ENCODE measurements at regions not wholly inside any gene's neighbourhood (a gene's known extent, or its start where the extent isn't known, plus 50 kb on each side); places are given as distances from the start of the nearest gene placed in this dataset.

- DNase-seq: no peak
- Mint-ChIP-seq H3K36me3 (ENCODE audit: insufficient read depth, unreplicated experiment) (no peaks in the 10 kb centered on the region), H3K27ac (ENCODE audit: unreplicated experiment) (no peak overlapping the region), H3K4me1 (ENCODE audit: low read depth, unreplicated experiment) (peaks cover 6% of the 10 kb centered on the region), H3K27me3 (ENCODE audit: insufficient read depth, unreplicated experiment) (no peaks in the 10 kb centered on the region), H3K9me3 (ENCODE audit: unreplicated experiment) (peaks cover 11% of the 10 kb centered on the region), H3K4me3 (ENCODE audit: unreplicated experiment) (no peak overlapping the region)
- Histone ChIP-seq H3K4me1 (0 out of 2 replicates have a peak, but pooled peaks cover 4% of the 10 kb centered on the region), H3K4me3 (ENCODE audit: low read depth, low read length) (no peak overlapping the region), H3K9me3 (no peaks in the 10 kb centered on the region), H3K36me3 (ENCODE audit: control insufficient read depth, insufficient read depth, low read length) (no peaks in the 10 kb centered on the region), H3K27me3 (replicated peaks; ENCODE audit: control insufficient read depth, insufficient read depth, low read length) (no peaks in the 10 kb centered on the region)
- intact Hi-C loops (cut with micrococcal nuclease; ENCODE audit: unreplicated experiment): no loop called here
- no peak for TF ChIP-seq CTCF (IDR thresholded peaks at IDR 0.05; ENCODE audit: insufficient read depth in 1 of 2, low read depth in 1 of 2, low read length in 1 of 2, severe bottlenecking in 1 of 2, unreplicated experiment in 1 of 2)
- BruUV-seq (replicated peaks): no TSS peak
- CTCF ChIA-PET: no interaction called here
- POLR2A ChIA-PET: no interaction called here
These were observed 332.4 kb downstream of the PCDH7 start for GRCh38 chr4:31052519-31052918.

GRCh38 chr4:31053451-31053850, 333.3 kb downstream of the PCDH7 start:
- TF ChIP-seq CTCF (IDR thresholded peaks at IDR 0.05; ENCODE audit: insufficient read depth in 1 of 2, low read depth in 1 of 2, low read length in 1 of 2, severe bottlenecking in 1 of 2, unreplicated experiment in 1 of 2): no peak
- POLR2A ChIA-PET: no interaction called here

GRCh38 chr4:31054295-31054694, 334.1 kb downstream of the PCDH7 start:
- H3K4me1 Mint-ChIP-seq (ENCODE audit: low read depth, unreplicated experiment): peaks cover 6% of the 10 kb centered on the region
- Histone ChIP-seq H3K27me3 (replicated peaks; ENCODE audit: control insufficient read depth, insufficient read depth, low read length) (no peaks in the 10 kb centered on the region), H3K4me3 (ENCODE audit: low read depth, low read length) (no peak overlapping the region), H3K4me1 (0 out of 2 replicates have a peak, but pooled peaks cover 4% of the 10 kb centered on the region), H3K9me3 (no peaks in the 10 kb centered on the region), H3K36me3 (ENCODE audit: control insufficient read depth, insufficient read depth, low read length) (no peaks in the 10 kb centered on the region)
- ChIA-PET CTCF (no interaction called here), POLR2A (no interaction called here)
- intact Hi-C loops (cut with micrococcal nuclease; ENCODE audit: unreplicated experiment): no loop called here
- DNase-seq: no peak
- H3K9me3 Mint-ChIP-seq (ENCODE audit: unreplicated experiment): peaks cover 11% of the 10 kb centered on the region
- no peak overlapping the region for H3K4me3 Mint-ChIP-seq (ENCODE audit: unreplicated experiment)
- no TSS peak for BruUV-seq (replicated peaks)
- no peaks in the 10 kb centered on the region for H3K27me3 Mint-ChIP-seq (ENCODE audit: insufficient read depth, unreplicated experiment)
- TF ChIP-seq CTCF (IDR thresholded peaks at IDR 0.05; ENCODE audit: insufficient read depth in 1 of 2, low read depth in 1 of 2, low read length in 1 of 2, severe bottlenecking in 1 of 2, unreplicated experiment in 1 of 2): no peak
- no peak overlapping the region for H3K27ac Mint-ChIP-seq (ENCODE audit: unreplicated experiment)
- H3K36me3 Mint-ChIP-seq (ENCODE audit: insufficient read depth, unreplicated experiment): no peaks in the 10 kb centered on the region

More at GRCh38 chr4:31053451-31053850, 333.3 kb downstream of the PCDH7 start:
- Histone ChIP-seq H3K4me3 (ENCODE audit: low read depth, low read length) (no peak overlapping the region), H3K27me3 (replicated peaks; ENCODE audit: control insufficient read depth, insufficient read depth, low read length) (no peaks in the 10 kb centered on the region), H3K9me3 (no peaks in the 10 kb centered on the region), H3K4me1 (0 out of 2 replicates have a peak, but pooled peaks cover 4% of the 10 kb centered on the region), H3K36me3 (ENCODE audit: control insufficient read depth, insufficient read depth, low read length) (no peaks in the 10 kb centered on the region)
- intact Hi-C loops (cut with micrococcal nuclease; ENCODE audit: unreplicated experiment): no loop called here
- no peak for DNase-seq
- no TSS peak for BruUV-seq (replicated peaks)
- peaks cover 6% of the 10 kb centered on the region for H3K4me1 Mint-ChIP-seq (ENCODE audit: low read depth, unreplicated experiment)
- H3K4me3 Mint-ChIP-seq (ENCODE audit: unreplicated experiment): no peak overlapping the region
- no peak overlapping the region for H3K27ac Mint-ChIP-seq (ENCODE audit: unreplicated experiment)
- no peaks in the 10 kb centered on the region for H3K36me3 Mint-ChIP-seq (ENCODE audit: insufficient read depth, unreplicated experiment)
- H3K9me3 Mint-ChIP-seq (ENCODE audit: unreplicated experiment): peaks cover 11% of the 10 kb centered on the region
- no peaks in the 10 kb centered on the region for H3K27me3 Mint-ChIP-seq (ENCODE audit: insufficient read depth, unreplicated experiment)
- CTCF ChIA-PET: no interaction called here

All from Caco-2 (cell line).